Activated naive CD4-positive, alpha-beta T cell treated with anti-CD3 and anti-CD28 coated beads, Interleukin-2, amount 50 U/mL, for 72 hours (primary cell): ENCODE measurements at regions not wholly inside any gene's neighbourhood (a gene's known extent, or its start where the extent isn't known, plus 50 kb on each side); places are given as distances from the start of the nearest gene placed in this dataset.
A peak's percentile ranks its signal among the peaks of the same experiment; 100 is the strongest.

ENCODE experiments used
- ATAC-seq, 2 donors: fragments of 150-1000 bp; cut with Tn5 transposase; 2 replicates each; pipeline ENCODE4 v1.10.0; 2021; ENCODE audit warnings: mild to moderate bottlenecking in 2 of 2, moderate library complexity in 2 of 2
- DNase-seq, 2 donors: peaks; one replicate each; pipeline ENCODE4 v3.0.0; 2021 to 2022; ENCODE audit warnings: low spot score in 2 of 2
- H3K27ac Mint-ChIP-seq, 2 donors: one replicate each; pipeline ENCODE4 v1.8.0; 2022; ENCODE audit warnings: mild to moderate bottlenecking in 2 of 2, mixed read lengths in 2 of 2
- H3K36me3 Mint-ChIP-seq, 2 donors: one replicate each; pipeline ENCODE4 v1.8.0; 2022; ENCODE audit warnings: mixed read lengths in 2 of 2
- H3K9me3 Mint-ChIP-seq, 2 donors: one replicate each; pipeline ENCODE4 v1.8.0; 2022; ENCODE audit warnings: mixed read lengths in 2 of 2

- peaks cover 0 to 9% of the 10 kb centered on the region in 2 donors for H3K9me3 Mint-ChIP-seq
- H3K27ac Mint-ChIP-seq: no peak overlapping the region
- DNase-seq (no peak), ATAC-seq (no peak)
- H3K36me3 Mint-ChIP-seq: peaks cover 12 to 34% of the 10 kb centered on the region in 2 donors
Measured at GRCh38 chr14:50051706-50052105, 64.7 kb downstream of the VCPKMT start.

GRCh38 chr14:50052517-50052916 is 63.9 kb downstream of the VCPKMT start:
- H3K36me3 Mint-ChIP-seq: peaks cover 13 to 34% of the 10 kb centered on the region in 2 donors
- H3K9me3 Mint-ChIP-seq: peaks cover 0 to 9% of the 10 kb centered on the region in 2 donors
- DNase-seq (no peak), ATAC-seq (no peak)
- H3K27ac Mint-ChIP-seq: no peak overlapping the region

GRCh38 chr14:50053935-50054334 is 62.4 kb downstream of the VCPKMT start:
- Mint-ChIP-seq H3K27ac (no peak overlapping the region), H3K9me3 (peaks cover 0 to 4% of the 10 kb centered on the region in 2 donors), H3K36me3 (peaks cover 13 to 28% of the 10 kb centered on the region in 2 donors)
- ATAC-seq (no peak), DNase-seq (no peak)

GRCh38 chr14:50055461-50056228 is 60.7 kb downstream of the VCPKMT start:
- H3K9me3 Mint-ChIP-seq: peaks cover 0 to 4% of the 10 kb centered on the region in 2 donors
- no peak for ATAC-seq
- DNase-seq: peak in 1 of 2 donors; percentile 31
- H3K27ac Mint-ChIP-seq: no peak overlapping the region
- H3K36me3 Mint-ChIP-seq: peaks cover 7 to 39% of the 10 kb centered on the region in 2 donors

GRCh38 chr14:50056435-50056834 is 59.9 kb downstream of the VCPKMT start:
- DNase-seq (peak in 1 of 2 donors; percentile 43), ATAC-seq (no peak)
- H3K36me3 Mint-ChIP-seq: peaks cover 7 to 39% of the 10 kb centered on the region in 2 donors
- H3K9me3 Mint-ChIP-seq: peaks cover 0 to 4% of the 10 kb centered on the region in 2 donors
- H3K27ac Mint-ChIP-seq: no peak overlapping the region

GRCh38 chr14:50057331-50057730 is 59.0 kb downstream of the VCPKMT start:
- peaks cover 9 to 33% of the 10 kb centered on the region in 2 donors for H3K36me3 Mint-ChIP-seq
- DNase-seq: no peak
- no peak overlapping the region for H3K27ac Mint-ChIP-seq
- no peak for ATAC-seq
- peaks cover 0 to 4% of the 10 kb centered on the region in 2 donors for H3K9me3 Mint-ChIP-seq

- peaks cover 0 to 4% of the 10 kb centered on the region in 2 donors for H3K9me3 Mint-ChIP-seq
- DNase-seq (no peak), ATAC-seq (no peak)
- H3K36me3 Mint-ChIP-seq: peaks cover 13 to 34% of the 10 kb centered on the region in 2 donors
- no peak overlapping the region for H3K27ac Mint-ChIP-seq
Measured at GRCh38 chr14:50058113-50058512, 58.3 kb downstream of the VCPKMT start.
